C4-2B (cell line): ENCODE measurements at regions not wholly inside any gene's neighbourhood (a gene's known extent, or its start where the extent isn't known, plus 50 kb on each side); places are given as distances from the start of the nearest gene placed in this dataset.

ENCODE experiments used
- ZFX ChIP-seq: fragments of 450-650 bp; IDR thresholded peaks from 2 replicates; pipeline ENCODE4 v1.6.1; 2017
- TF ChIP-seq, protein P1 (sequence below): fragments of 450-650 bp; conservative IDR thresholded peaks from 2 replicates; pipeline ENCODE4 v1.5.1; 2017; ENCODE audit warnings: mild to moderate bottlenecking

DNA sequence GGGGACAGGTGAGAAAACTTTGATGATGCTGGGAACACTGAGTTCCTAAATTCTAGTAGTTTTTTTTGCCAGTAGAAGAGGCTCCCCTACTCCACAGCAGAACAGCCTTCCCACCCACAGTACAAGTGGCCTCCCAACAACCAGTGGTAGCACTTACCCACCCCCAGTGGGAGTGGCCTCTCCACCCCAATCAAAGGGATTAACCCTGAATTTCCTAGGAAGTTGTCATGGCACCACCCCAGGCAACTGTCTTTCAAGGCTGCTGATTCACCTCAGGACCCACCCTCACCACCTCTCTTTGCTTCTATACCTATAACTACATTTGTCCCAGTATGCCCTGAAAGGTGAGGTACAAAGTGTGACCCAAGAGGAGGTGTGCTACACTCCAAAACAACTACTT, 81.4 kb upstream of the PRDX6 start:
- TF ChIP-seq, protein P1, sequence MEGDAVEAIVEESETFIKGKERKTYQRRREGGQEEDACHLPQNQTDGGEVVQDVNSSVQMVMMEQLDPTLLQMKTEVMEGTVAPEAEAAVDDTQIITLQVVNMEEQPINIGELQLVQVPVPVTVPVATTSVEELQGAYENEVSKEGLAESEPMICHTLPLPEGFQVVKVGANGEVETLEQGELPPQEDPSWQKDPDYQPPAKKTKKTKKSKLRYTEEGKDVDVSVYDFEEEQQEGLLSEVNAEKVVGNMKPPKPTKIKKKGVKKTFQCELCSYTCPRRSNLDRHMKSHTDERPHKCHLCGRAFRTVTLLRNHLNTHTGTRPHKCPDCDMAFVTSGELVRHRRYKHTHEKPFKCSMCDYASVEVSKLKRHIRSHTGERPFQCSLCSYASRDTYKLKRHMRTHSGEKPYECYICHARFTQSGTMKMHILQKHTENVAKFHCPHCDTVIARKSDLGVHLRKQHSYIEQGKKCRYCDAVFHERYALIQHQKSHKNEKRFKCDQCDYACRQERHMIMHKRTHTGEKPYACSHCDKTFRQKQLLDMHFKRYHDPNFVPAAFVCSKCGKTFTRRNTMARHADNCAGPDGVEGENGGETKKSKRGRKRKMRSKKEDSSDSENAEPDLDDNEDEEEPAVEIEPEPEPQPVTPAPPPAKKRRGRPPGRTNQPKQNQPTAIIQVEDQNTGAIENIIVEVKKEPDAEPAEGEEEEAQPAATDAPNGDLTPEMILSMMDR: no peak
- TF ChIP-seq ZFX: no peak
